IMR-90 (cell line): ENCODE measurements at regions not wholly inside any gene's neighbourhood (a gene's known extent, or its start where the extent isn't known, plus 50 kb on each side); places are given as distances from the start of the nearest gene placed in this dataset.

Source experiments
- ATAC-seq: fragments of 200-7000 bp; cut with Tn5 transposase; 2 replicates; pipeline ENCODE4 v1.9.1; 2020; ENCODE audit warnings: low read depth, mild to moderate bottlenecking, moderate library complexity
- BruUV-seq: library from RNA; stranded (reverse); fragments of 400-500 nt; replicated peaks from 2 replicates; lab custom pipeline; 2021; lab: Mats Ljungman, UMichigan
- CTCF ChIA-PET: fragments of 300-600 bp; formaldehyde crosslinking; extraction: SDS; loops from one replicate; lab custom pipeline; 2021; ENCODE audit warnings: antibody characterized with exemption; lab: Yijun Ruan, JAX
- POLR2A ChIA-PET: fragments of 300-600 bp; sonication (Branson Sonifier 250); formaldehyde crosslinking; loops from one replicate; lab custom pipeline; 2022; ENCODE audit warnings: antibody characterized with exemption; ENCODE audit not compliant: unreplicated experiment; lab: Charles Lee
- DNase-seq: peaks from one replicate; pipeline ENCODE4 v3.0.0; 2013
- H2AFZ ChIP-seq: replicated peaks from 2 replicates; pipeline ENCODE3; 2013; ENCODE audit warnings: low read length, mild to moderate bottlenecking; ENCODE audit not compliant: poor library complexity
- H2AK5ac ChIP-seq: 2 replicates; pipeline ENCODE4 v1.6.1; 2013; ENCODE audit warnings: low read depth, low read length, inconsistent platforms
- H2AK9ac ChIP-seq: replicated peaks from 2 replicates; pipeline ENCODE3; 2013; ENCODE audit warnings: mild to moderate bottlenecking, low read depth, low read length, moderate library complexity; ENCODE audit not compliant: poor library complexity
- H2BK120ac ChIP-seq: 2 replicates; pipeline ENCODE4 v1.6.1; 2013; ENCODE audit warnings: low read depth, low read length, inconsistent platforms
- H2BK15ac ChIP-seq: 3 replicates; pipeline ENCODE4 v1.6.1; 2013; ENCODE audit warnings: low read depth, low read length, inconsistent platforms
- H2BK20ac ChIP-seq: 2 replicates; pipeline ENCODE4 v1.6.1; 2013; ENCODE audit warnings: low read depth, mild to moderate bottlenecking, inconsistent platforms, low read length, moderate library complexity
- H2BK5ac ChIP-seq: 2 replicates; pipeline ENCODE4 v1.6.1; 2013; ENCODE audit warnings: mild to moderate bottlenecking, low read depth, low read length, inconsistent platforms; ENCODE audit not compliant: poor library complexity, severe bottlenecking
- H3K14ac ChIP-seq: replicated peaks from 2 replicates; pipeline ENCODE4 v1.6.1; 2013; ENCODE audit warnings: low read depth, low read length, inconsistent platforms
- H3K18ac ChIP-seq: 2 replicates; pipeline ENCODE4 v1.6.1; 2013; ENCODE audit warnings: low read depth, low read length, control low read depth
- H3K23ac ChIP-seq: 2 replicates; pipeline ENCODE4 v1.6.1; 2013; ENCODE audit warnings: low read depth, low read length, inconsistent platforms
- H3K27ac ChIP-seq: 2 replicates; pipeline ENCODE4 v1.5.1; 2013; ENCODE audit warnings: mild to moderate bottlenecking, control low read depth, low read length; ENCODE audit not compliant: insufficient read depth
- H3K27me3 ChIP-seq: 2 replicates; pipeline ENCODE4 v1.6.1; 2013; ENCODE audit warnings: low read length; ENCODE audit not compliant: control insufficient read depth, insufficient read depth
- H3K36me3 ChIP-seq: 2 replicates; pipeline ENCODE4 v1.6.1; 2013; ENCODE audit warnings: low read length, mixed read lengths; ENCODE audit not compliant: control insufficient read depth, insufficient read depth
- H3K4ac ChIP-seq: 2 replicates; pipeline ENCODE4 v1.6.1; 2013; ENCODE audit warnings: low read depth, low read length, inconsistent platforms
- H3K4me1 ChIP-seq: 2 replicates; pipeline ENCODE4 v1.6.1; 2013; ENCODE audit warnings: low read length, mixed read lengths; ENCODE audit not compliant: control insufficient read depth, insufficient read depth
- H3K4me2 ChIP-seq: 2 replicates; pipeline ENCODE4 v1.6.1; 2013; ENCODE audit warnings: low read depth, mild to moderate bottlenecking, control low read depth, low read length, moderate library complexity
- H3K4me3 ChIP-seq: 2 replicates; pipeline ENCODE4 v1.5.1; 2013; ENCODE audit warnings: low read depth, mild to moderate bottlenecking, control low read depth, low read length, moderate library complexity; ENCODE audit not compliant: insufficient read depth
- H3K56ac ChIP-seq: 2 replicates; pipeline ENCODE4 v1.6.1; 2013; ENCODE audit warnings: low read length, inconsistent platforms; ENCODE audit not compliant: insufficient read depth; ENCODE audit errors: extremely low read depth
- H3K79me1 ChIP-seq, 2 experiments: 2 replicates each; pipeline ENCODE4 v1.6.1; 2013; ENCODE audit warnings: low read length in 2 of 2, inconsistent platforms in 1 of 2, low read depth in 1 of 2
- H3K9ac ChIP-seq: 2 replicates; pipeline ENCODE4 v1.6.1; 2013; ENCODE audit warnings: low read depth, low read length, control low read depth
- H3K9me1 ChIP-seq: 2 replicates; pipeline ENCODE4 v1.6.1; 2013; ENCODE audit warnings: low read length, inconsistent platforms; ENCODE audit not compliant: insufficient read depth
- H3K9me3 ChIP-seq: 2 replicates; pipeline ENCODE4 v1.6.1; 2013; ENCODE audit warnings: low read length; ENCODE audit not compliant: control insufficient read depth, insufficient read depth
- H4K20me1 ChIP-seq: 2 replicates; pipeline ENCODE4 v1.6.1; 2013; ENCODE audit warnings: low read length, inconsistent platforms; ENCODE audit not compliant: insufficient read depth
- H4K5ac ChIP-seq: 2 replicates; pipeline ENCODE4 v1.6.1; 2013; ENCODE audit warnings: mild to moderate bottlenecking, low read depth, low read length, control low read depth
- H4K8ac ChIP-seq, 2 experiments: 2 replicates each; pipeline ENCODE4 v1.6.1; 2013; ENCODE audit warnings: low read depth in 2 of 2, low read length in 2 of 2, control low read depth in 1 of 2, inconsistent platforms in 1 of 2
- H4K91ac ChIP-seq: 2 replicates; pipeline ENCODE4 v1.6.1; 2013; ENCODE audit warnings: low read depth, low read length, inconsistent platforms; ENCODE audit not compliant: insufficient read depth
- BHLHE40 ChIP-seq: fragments of 150-350 bp; IDR thresholded peaks from 2 replicates; pipeline ENCODE4 v1.6.1; 2016; ENCODE audit warnings: mild to moderate bottlenecking, low read depth, low read length
- CEBPB ChIP-seq: IDR thresholded peaks from 2 replicates; pipeline ENCODE4 v1.6.1; 2012; ENCODE audit warnings: low read depth, low read length, improper control_type of control experiment
- ELK1 ChIP-seq: fragments of 150-350 bp; IDR thresholded peaks from 2 replicates; pipeline ENCODE4 v1.6.1; 2016; ENCODE audit warnings: low read depth, mild to moderate bottlenecking, low read length, moderate library complexity, borderline replicate concordance
- FOS ChIP-seq: fragments of 150-350 bp; IDR thresholded peaks from 2 replicates; pipeline ENCODE4 v1.6.1; 2016; ENCODE audit warnings: low read depth, low read length
- MAZ ChIP-seq: IDR thresholded peaks from 2 replicates; pipeline ENCODE4 v1.6.1; 2012; ENCODE audit warnings: low read depth, mild to moderate bottlenecking, low read length, improper control_type of control experiment, moderate library complexity, borderline replicate concordance
- MXI1 ChIP-seq: IDR thresholded peaks from 2 replicates; pipeline ENCODE4 v1.6.1; 2012; ENCODE audit warnings: low read depth, mild to moderate bottlenecking, low read length, moderate library complexity, borderline replicate concordance
- NFE2L2 ChIP-seq: fragments of 150-350 bp; IDR thresholded peaks from 2 replicates; pipeline ENCODE4 v1.6.1; 2016; ENCODE audit warnings: low read depth, mild to moderate bottlenecking, low read length
- POLR2A ChIP-seq: IDR thresholded peaks from 2 replicates; pipeline ENCODE4 v1.6.1; 2012; ENCODE audit warnings: mild to moderate bottlenecking, low read depth, low read length
- RAD21 ChIP-seq: IDR thresholded peaks from 2 replicates; pipeline ENCODE4 v1.6.1; 2012; ENCODE audit warnings: low read length, improper control_type of control experiment
- RCOR1 ChIP-seq: IDR thresholded peaks from 2 replicates; pipeline ENCODE4 v1.6.1; 2012; ENCODE audit warnings: mild to moderate bottlenecking, low read length, improper control_type of control experiment; ENCODE audit not compliant: insufficient replicate concordance
- RFX5 ChIP-seq: IDR thresholded peaks from 2 replicates; pipeline ENCODE4 v1.8.0; 2012; ENCODE audit warnings: low read depth, mild to moderate bottlenecking, low read length, moderate library complexity
- SMC3 ChIP-seq: fragments of 150-350 bp; IDR thresholded peaks from 2 replicates; pipeline ENCODE4 v1.6.1; 2016; ENCODE audit warnings: low read depth, mild to moderate bottlenecking, antibody characterized with exemption, low read length, moderate library complexity
- WGBS, 2 experiments: methylation state at CpG; one replicate each; pipeline versions ENCODE4 v1.1.5 to v1.1.7; 2013; ENCODE audit warnings: missing lambda C conversion rate in 2 of 2; ENCODE audit not compliant: insufficient read length in 1 of 2; ENCODE audit errors: extremely low coverage in 2 of 2; 5-methylcytosine and 5-hydroxymethylcytosine counted together
- dilution Hi-C: fragments of 300-500 bp; cut with HindIII; formaldehyde crosslinking; loops from one replicate; pipeline ENCODE4 v1.14.3; 2018; ENCODE audit warnings: low sequenced_read_pairs; ENCODE audit not compliant: unreplicated experiment
- in situ Hi-C: fragments of 300-500 bp; cut with MboI; formaldehyde crosslinking; loops from 3 replicates; pipeline ENCODE4 v1.14.3; 2019; ENCODE audit warnings: low sequenced_read_pairs, inconsistent platforms, mixed read lengths
- intact Hi-C: fragments of 100-400 bp; cut with micrococcal nuclease; formaldehyde crosslinking; loops from 2 replicates; pipeline ENCODE4 v1.10.0; 2022

- no TSS peak for BruUV-seq
- no peak for DNase-seq
- Histone ChIP-seq H3K9me3 (no peaks in the 10 kb centered on the region), H3K9me1 (no peaks in the 10 kb centered on the region), H3K36me3 (no peaks in the 10 kb centered on the region), H3K27ac (no peak overlapping the region), H2BK15ac (no peak overlapping the region), H2BK5ac (no peak overlapping the region), H3K14ac (no peak overlapping the region), H3K9ac (no peak overlapping the region), H2AFZ (no peak overlapping the region), H3K79me1 (no peaks in the 10 kb centered on the region), H3K4ac (no peak overlapping the region), H3K27me3 (no peaks in the 10 kb centered on the region), H4K20me1 (no peaks in the 10 kb centered on the region), H4K5ac (no peak overlapping the region), H4K8ac (no peak overlapping the region), H4K91ac (no peak overlapping the region), H3K56ac (no peak overlapping the region), H3K4me3 (no peak overlapping the region), H3K23ac (no peak overlapping the region), H3K18ac (no peak overlapping the region), H2BK120ac (no peak overlapping the region), H2AK9ac (no peak overlapping the region), H3K4me2 (no peak overlapping the region), H2BK20ac (no peak overlapping the region), H3K4me1 (no peaks in the 10 kb centered on the region), H2AK5ac (no peak overlapping the region)
- POLR2A ChIA-PET = no interaction called here
- dilution Hi-C loops (no loop called here), intact Hi-C loops (no loop called here), in situ Hi-C loops (no loop called here)
- no CpG with 5 or more reads among the region's 6 CpGs for WGBS, 2 experiments
- no peak for ATAC-seq
- CTCF ChIA-PET = no interaction called here
- TF ChIP-seq CEBPB (no peak), RCOR1 (no peak), NFE2L2 (no peak), FOS (no peak), ELK1 (no peak), BHLHE40 (no peak), RFX5 (no peak), SMC3 (no peak), POLR2A (no peak), RAD21 (no peak), MXI1 (no peak), MAZ (no peak)
Measured at GRCh38 chr6:150651808-150652470, 52.3 kb downstream of the PLEKHG1 start.
